NCI-H345 treated with DMSO at 0.1 percent for 48 hours (cell line): ENCODE measurements at regions not wholly inside any gene's neighbourhood (a gene's known extent, or its start where the extent isn't known, plus 50 kb on each side); places are given as distances from the start of the nearest gene placed in this dataset.

Source experiments
- DNase-seq: peaks from one replicate; lab custom pipeline; 2025; ENCODE audit not compliant: unreplicated experiment; lab: John Stamatoyannopoulos, UW

DNA sequence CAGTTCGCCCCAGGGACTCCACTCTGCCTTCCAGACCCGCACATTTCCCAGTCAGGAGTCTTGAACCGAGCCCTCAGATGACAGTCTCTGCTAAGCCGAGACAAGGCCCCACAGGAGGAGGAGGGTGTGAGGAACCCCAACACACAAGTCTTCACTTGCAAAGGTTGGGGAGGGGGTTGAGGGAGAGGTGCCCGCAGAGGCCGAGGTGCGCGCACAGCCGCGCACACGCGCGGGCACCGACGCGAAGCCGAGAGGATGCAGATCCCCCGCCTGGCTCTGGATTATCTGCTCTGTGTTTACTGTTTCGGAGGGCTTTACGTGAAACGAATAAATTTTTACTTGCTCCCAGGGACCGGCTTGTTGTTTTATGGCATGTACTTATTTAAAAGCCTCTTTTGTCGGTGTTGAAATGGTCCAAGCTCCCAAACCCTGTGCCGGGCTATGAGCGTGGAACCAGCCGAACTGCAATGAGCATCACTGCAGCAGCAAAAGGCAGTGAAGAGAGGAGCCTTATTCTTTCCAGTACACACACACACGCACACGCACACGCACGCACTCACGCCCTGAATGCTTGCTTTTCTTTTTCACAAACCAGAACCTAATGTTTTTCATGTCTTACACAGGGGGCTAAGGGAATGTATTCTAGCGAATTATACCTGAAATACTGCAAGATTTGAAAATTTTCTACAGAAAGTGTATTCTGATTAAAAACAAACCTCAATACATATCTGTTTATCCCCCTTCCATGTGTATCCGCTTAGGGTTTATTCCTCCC, 297.7 kb downstream of the PARP8 start:
- peak; percentile 61 for DNase-seq

DNA sequence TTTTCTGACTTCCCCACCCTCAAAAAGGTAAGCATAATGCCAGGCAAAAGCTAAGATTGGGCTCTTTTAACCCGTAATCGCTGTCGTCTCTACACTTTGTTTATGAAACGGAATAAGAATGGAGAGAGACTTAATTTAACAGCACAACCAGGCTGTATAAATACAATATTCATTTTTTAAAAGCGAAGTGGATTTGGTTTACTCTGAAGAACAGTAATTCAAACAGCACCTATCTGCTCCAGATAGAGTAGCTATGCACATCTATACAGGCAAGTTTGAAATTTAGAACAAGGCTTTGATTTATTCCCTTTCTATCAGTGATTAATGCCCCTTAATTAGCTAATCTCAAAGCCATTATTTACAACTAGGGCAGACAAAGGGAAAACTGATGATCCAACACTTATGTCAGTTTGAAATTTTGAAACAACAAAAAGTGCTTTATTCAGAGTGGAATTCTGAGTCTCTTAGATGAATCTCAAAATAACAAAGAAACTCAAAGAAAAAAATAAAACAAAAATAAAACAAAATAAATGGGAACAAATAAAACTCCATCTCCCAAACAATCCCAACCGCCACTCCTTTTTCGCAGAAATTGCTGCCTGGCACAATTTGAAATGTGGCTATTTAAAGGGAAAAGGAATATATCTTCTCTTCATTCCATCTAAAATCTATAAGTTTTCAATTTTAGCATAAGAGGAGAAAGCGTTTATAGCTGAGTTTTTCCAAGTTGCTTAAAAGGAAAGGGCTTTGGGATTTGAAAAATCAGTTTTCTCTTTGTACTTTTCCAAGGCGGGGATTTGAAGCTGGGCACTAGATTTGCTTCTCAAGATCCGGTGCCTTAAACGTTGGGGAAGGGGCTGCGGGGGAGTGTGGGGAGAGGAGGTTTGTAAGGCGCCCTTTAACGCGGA, 298.6 kb downstream of the PARP8 start:
- peak; percentile 51 for DNase-seq

DNA sequence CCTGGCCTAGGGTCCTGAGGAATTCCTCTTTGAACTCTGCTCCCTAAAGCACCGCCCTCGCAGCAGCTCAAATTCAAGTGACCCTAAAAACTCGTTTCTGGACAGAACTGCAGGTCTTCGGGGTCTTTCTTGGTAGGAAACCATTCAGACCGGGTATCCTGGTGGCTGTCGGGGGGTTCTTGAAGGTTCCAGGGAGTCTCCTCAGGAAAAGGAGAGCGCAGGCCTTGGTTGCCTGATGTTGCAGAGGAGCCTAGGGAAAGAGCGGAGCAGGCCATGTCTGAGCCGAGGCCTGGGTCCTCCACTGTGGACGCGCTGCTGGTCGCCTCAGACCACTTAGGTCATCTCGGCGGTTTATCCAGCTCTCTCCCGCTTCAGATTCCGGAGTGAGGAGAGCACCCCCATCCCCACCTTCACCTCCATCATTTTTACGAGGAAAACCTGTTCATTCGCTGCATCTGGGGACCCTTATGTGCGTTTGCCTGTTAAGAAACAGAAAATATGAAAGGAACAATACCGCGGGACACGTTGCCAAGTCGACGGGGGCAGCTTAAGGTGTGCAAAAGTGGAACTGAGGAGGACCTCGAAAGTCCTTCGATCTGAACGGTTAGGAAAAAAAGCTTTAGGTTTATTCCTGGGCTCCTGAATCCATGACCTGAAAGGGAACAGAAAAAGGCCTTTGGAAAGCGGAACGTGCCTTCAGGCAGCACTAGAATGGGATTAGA, 299.4 kb downstream of the PARP8 start:
- peak; percentile 49 for DNase-seq

DNA sequence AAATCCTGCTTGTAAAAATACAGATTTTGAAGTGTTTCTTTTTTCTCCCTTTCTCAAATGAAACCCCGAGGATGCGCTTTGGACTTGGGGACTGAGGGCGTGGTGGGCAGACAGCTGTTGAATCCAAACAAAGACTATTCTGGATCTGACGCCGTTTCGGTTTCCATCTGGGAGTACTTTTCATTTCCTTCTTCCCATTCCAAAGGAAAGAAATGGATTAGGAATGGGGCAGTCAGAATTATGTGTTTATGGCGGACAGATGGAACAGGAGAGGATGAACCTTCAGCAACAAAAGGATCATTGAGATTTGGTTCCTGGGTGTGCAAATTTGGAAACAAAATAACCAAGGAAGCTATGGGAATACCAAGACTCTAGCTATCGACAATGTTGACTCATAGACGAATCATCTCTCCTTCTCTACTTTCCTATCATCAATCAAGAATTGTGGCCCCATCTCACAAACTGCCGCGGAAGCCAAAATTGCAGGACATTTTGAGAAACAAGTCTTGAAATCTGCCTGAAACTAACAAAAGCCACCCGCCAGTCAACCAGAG, 300.6 kb downstream of the PARP8 start:
- DNase-seq = peak; percentile 81

DNA sequence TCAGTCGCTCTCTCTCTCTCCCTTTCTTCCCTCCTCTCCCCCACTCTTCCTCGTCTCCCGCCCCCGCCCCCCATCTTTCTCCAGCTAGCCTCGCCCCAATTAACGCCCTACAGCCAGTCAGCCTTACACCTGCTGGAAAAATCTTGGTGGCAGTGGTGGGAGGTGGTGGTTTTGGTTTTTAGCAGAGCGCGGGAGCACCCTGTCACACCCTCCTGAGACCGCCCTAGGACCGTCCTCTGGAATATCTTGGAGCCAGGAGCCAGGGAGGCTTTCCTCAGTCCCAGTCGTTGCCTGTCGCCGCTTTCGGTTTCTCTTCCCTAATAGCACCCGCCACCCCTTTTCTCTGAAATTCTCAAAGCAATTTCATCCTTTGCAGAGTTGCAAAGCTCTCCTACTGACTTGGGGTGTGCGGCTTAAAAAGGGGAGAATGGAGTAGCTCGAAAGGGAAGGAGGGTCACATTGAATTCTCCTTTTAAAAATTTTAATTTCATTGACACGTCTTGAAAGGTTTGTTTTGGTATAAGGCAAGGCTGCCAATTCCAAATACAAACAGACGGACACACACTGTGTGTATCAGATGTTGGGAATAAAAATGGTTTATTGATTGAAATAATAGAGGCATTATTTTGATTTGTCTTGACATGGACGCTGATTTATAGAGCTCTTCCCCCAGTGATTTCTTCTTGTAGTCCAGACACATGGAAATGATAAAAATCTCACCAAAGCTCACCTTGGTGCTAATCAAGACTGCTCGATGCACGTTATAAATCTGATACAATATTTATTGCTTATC, 301.3 kb downstream of the PARP8 start:
- DNase-seq = peak; percentile 81

DNA sequence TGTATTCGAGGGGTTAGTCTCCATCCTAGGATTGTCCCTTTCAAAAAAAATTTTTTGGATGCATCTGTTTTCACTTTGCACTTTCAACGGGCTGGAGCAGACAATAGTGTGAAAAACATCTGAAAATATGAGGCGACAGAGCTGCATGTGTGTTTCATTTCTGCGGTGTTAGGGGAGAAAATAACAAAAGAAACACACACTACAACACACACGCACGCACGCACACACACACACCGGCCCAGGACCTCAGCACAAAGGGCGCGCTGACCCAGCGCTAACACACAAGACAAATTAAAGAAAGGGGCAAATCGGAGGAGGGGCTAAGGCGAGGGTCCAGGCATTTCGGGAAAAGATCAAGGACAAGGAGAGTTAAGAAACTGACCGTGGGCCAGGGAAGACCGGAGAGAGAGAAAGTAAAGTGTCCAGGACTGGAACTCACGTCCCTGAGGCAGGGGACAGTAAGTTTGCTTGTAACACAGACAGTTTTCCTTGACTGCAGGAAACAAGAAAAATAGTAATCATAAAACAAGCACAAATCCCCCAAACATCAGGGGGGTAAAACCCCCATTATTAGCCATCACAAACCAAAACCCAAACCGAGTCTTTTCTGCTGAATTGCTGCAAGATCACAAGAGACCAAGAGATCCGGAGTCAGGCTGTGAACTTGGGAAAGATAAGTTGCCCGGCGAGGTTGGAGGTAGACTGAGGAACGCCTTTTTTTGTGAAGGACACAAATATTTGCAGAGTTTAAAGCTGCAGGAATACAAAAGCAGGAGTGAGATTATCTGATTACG, 302.1 kb downstream of the PARP8 start:
- peak; percentile 66 for DNase-seq

DNA sequence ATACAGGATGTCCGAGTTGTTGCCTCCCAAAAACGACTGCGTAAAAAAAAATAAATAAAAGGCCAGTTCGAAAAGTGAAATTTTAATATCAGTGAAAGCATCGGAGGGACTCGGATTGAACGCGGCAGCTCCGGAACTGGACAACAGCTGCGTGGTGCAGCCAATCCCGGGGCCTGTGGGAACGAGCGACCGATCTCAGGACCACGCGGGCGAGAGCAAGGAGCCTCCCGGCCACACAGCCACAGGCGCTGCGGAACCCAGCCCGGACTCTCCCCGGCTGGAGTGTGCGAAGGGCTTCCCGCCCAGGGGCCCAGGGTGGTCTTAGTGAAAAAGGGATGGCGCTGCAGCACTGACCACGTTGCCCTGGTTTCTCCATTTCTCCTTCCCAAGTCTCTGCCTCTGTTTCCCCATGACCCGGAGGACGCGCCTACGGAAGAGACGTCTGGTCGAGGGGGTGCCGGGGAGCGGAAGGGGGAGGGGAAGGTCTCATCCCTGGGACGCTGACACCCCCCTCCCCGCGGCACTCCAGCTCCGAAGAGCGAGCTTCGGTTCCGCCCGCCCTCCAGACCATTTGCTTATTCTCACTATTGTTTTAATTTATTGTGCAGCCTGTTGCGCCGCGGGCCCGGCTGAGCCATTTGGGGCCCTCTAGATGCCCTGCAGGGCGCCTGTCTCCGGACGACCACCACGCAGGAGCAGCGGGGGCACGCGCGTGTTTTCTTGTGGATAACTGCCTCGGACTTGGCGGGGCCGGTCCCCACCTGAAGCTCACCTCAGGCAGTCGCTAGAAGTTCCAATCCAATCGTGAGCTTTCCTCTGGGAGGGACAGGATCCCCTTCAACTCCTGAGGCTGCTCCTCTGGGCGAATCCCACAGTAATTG, 303.0 kb downstream of the PARP8 start:
- DNase-seq = peak; percentile 78

DNA sequence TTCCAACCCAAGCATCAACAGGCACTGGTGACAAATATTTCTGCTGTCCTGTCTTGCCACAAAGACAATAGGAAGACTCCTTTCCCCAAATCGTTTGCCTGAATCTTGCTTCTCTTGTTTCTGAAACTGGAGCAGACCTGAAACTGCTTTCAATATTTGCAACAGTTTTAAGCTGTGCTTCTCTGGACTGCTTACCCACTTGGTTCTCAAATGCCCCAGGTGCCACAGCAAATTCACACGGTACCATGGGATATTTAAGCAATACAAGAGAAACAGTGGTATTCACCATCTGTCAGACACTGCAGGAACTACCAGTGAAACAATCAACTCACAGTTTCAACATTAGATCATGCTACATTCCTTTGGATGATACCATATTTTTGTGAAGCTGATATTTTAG, 309.4 kb downstream of the PARP8 start:
- DNase-seq = no peak

DNA sequence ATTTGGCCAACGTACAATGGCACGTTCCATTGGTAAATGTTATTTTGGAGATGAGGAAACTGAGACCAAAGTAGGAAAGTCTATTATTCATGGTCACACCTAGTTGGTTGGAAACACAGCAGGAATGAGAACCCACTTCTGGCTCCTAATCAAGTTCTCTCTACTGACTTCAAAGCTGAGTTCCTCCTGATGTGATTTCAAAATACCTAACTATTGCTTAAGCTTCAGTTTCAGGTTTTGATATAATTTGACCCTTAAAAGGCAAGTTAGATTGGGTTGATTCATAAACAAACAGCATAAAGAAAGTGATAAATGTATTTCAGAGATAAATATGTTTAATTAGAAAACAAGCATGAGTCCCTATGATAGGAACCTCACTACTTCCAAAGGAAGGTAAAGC, 312.5 kb downstream of the PARP8 start:
- DNase-seq = no peak

DNA sequence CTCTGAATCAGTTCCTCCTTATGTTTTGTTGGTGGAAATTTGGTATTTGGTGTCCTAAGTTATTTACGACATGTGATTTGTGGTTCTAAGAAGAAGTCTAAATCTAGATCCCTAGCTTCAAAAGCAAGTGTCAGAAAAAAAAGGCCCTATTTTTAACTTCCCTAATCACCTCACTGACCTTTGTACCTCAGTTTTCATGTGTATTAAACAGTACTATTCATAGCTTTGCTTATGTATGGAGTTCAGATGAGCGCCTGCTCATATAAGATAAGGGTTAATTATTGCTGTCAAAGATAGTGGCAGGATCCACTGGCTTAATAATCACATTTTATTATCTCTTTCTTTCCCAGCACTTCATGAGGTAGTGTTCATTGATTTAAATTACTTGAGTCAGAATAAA, 318.2 kb downstream of the PARP8 start:
- no peak for DNase-seq

DNA sequence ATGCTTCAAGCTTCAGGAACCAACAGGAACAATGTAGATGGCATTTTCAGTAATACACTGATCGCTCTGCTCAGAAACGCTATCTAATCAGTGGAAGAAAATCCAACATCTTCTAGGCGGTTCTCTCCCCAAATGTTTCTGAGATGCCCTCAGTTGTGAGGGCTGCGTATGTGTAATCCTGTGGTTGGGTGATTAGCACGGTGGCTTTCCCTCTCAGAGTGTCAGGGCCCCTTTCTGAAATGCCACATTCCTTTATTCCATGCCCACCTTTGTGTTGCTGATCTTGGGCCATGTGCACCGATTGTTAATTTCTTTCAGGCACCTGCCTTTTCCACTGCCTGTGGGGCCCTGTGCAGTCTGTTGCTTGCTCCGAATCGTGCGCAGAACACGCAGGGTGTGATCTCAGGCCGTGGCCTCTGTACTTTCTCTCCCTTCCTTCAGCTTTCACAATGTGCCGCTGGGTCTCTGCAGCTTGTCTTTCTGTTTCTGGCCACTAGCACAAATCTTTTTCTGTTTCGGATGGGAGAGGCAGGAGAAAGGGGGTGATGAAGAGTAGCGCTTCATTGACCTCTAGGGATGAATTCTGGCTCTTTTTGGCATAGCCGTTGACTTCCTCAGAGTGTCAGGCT, 324.0 kb downstream of the PARP8 start:
- DNase-seq = no peak

DNA sequence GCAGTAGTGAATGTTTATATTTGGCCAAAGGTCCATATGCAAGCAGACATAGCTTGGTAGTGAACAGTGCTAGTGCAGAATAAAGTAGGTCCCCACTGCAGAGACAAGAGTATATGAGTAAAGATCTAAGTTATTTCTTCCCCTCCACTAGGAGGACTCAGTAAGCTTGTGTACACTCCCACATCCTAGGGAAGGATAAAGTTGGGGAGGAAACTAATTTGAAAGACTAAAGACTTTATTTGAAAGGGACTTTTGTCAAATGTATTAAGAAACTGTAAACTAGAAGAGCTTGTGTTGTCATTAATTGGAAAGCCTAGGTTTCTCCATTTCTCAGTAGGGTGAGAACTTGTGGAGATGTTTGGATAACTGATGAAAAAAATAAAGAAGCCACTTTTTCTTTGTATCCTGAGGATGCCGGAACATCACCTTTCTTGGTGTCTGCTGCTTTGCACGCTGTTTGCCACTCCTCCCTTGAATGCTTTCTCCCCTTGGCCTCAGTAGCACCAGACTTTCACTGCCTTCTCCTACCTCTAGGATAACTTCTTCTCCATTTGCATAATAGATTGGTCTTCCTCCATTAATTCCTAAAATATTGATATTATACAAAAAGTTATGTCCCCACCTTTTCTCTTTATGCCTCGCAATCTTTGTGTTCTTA, 329.0 kb downstream of the PARP8 start:
- no peak for DNase-seq

DNA sequence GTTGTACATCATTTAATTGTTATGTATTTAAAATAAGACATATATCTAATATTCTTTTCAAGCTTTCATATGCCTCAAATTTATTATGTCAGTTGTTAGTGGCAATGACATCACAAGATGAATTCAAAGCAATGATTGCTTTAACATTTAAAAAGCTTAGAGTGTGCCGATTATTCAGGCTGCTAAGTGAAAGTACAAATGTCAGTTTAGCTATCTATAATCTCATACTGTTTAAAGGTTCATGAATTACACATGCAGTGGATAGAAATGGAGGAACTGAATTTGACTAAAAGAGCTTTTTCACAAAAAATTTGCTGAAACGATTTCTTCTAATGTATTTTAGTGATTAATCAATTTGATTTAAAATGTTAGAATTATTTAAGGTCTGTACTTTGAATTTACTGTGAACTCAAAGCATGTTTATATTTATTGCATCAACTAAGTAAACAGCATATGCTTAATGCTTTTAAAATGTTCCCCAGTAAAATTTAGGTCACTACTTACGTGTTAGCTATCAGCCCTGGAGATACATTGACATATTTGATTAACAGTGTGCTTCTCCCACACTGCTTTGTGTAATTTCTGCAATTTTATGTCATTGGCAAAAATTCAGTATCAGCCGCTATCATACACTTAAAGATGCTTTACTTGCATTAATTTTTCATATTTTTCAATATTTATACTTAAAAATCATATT, 334.9 kb downstream of the PARP8 start:
- no peak for DNase-seq

DNA sequence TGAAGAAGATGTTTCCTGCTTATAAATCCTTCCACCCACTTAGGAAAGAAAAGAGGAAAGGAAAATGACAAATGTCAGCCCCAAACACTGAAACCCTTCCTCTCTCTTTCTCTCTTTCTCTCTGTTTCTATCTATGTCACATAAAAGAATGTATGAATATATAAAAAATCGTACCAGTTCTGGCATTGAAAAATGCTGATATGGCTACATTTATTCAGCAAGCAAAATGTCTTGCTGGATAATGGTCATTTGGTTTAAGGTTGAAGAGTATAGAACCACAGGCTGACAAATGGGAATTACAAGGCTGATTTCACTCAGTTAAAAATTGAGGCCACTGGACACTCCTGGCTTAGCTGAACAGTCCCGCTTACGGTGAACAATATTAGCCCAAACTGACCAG, 335.9 kb downstream of the PARP8 start:
- DNase-seq = no peak

DNA sequence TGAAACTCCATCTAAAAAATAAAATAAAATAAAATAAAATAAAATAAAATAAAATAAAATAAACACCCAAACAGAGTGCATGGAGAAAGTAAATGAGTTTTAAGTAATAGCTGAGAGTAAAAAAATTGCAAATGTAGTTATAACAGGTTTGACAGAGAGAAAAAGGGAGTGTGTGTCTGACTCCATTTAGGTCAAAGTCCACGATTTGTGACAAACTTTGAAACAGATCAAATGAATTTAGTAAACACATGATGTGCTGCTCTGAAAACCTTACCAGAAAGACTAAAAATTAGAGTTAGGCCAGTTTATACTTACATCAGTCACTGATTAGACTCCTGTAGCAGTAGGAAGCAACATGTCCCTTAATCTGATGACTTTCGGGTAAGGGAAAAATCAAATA, 346.6 kb downstream of the PARP8 start:
- no peak for DNase-seq

DNA sequence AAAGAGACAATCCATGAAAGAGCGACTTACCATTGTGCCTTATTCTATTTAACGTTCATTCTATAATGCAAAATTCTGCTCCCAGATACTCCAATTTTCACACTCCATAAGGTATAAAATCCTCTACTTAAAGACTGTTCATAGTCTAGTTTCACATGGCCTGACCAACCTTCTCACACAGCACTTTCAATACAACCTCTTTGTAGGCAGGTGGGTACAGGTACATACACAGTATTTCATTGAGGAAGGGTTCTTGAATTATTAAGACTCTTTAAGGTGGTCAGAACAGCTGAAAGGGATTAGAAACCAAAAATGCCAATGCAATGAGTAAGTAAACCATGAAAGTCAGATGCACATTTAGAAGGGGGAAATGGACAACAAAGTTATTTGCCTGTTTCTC, 352.0 kb downstream of the PARP8 start:
- DNase-seq = no peak

DNA sequence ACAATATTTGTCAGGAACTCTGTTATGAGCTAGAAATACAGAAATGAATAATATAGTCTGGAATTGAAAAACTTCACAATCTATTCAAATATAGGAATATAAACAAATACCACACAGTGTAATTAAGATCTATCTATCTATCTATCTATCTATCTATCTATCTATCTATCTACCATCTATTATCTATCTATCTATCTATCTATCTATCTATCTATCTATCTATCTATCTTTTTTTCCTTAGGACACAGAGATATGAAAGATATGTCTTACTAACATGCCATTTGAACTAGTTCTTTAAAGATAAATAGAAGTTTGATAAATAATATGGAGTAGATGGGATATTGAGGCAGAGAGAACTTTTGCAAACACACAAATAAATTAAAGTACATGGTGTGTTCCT, 357.8 kb downstream of the PARP8 start:
- no peak for DNase-seq
